MCF 10A (cell line): ENCODE measurements at regions not wholly inside any gene's neighbourhood (a gene's known extent, or its start where the extent isn't known, plus 50 kb on each side); places are given as distances from the start of the nearest gene placed in this dataset.

Experiments used
- BruUV-seq: library from RNA; stranded (reverse); fragments of 400-500 nt; replicated peaks from 2 replicates; lab custom pipeline; 2021; lab: Mats Ljungman, UMichigan
- CTCF ChIA-PET: fragments of 300-600 bp; sonication (Branson Sonifier 250); formaldehyde crosslinking; extraction: SDS; loops from one replicate; lab custom pipeline; 2021; ENCODE audit warnings: antibody characterized with exemption, inconsistent platforms; lab: Yijun Ruan, JAX
- POLR2A ChIA-PET: fragments of 300-600, 350-650 bp; sonication (Branson Sonifier 250); formaldehyde crosslinking; extraction: SDS; loops from one replicate; lab custom pipeline; 2020; ENCODE audit warnings: antibody characterized with exemption, inconsistent platforms; lab: Yijun Ruan, JAX
- DNase-seq: peaks from one replicate; pipeline ENCODE4 v3.0.0-alpha.2; 2018; ENCODE audit not compliant: unreplicated experiment
- H3K27ac Mint-ChIP-seq: one replicate; pipeline ENCODE4 v1.8.0; 2022; ENCODE audit warnings: mild to moderate bottlenecking, low read depth, mixed read lengths; ENCODE audit not compliant: unreplicated experiment
- H3K27me3 Mint-ChIP-seq: one replicate; pipeline ENCODE4 v1.8.0; 2022; ENCODE audit warnings: mixed read lengths; ENCODE audit not compliant: insufficient read depth, unreplicated experiment
- H3K36me3 Mint-ChIP-seq: one replicate; pipeline ENCODE4 v1.8.0; 2022; ENCODE audit warnings: mild to moderate bottlenecking, moderate library complexity, mixed read lengths; ENCODE audit not compliant: insufficient read depth, unreplicated experiment
- H3K4me1 Mint-ChIP-seq: one replicate; pipeline ENCODE4 v1.8.0; 2022; ENCODE audit warnings: mixed read lengths; ENCODE audit not compliant: insufficient read depth, unreplicated experiment
- H3K4me3 Mint-ChIP-seq: one replicate; pipeline ENCODE4 v1.8.0; 2022; ENCODE audit warnings: mild to moderate bottlenecking, moderate library complexity, mixed read lengths; ENCODE audit not compliant: unreplicated experiment
- H3K9me3 Mint-ChIP-seq: one replicate; pipeline ENCODE4 v1.8.0; 2022; ENCODE audit warnings: mixed read lengths; ENCODE audit not compliant: unreplicated experiment
- CTCF ChIP-seq: fragments of 200-600 bp; IDR thresholded peaks from one replicate; pipeline ENCODE4 v1.8.0; 2022; ENCODE audit warnings: antibody characterized with exemption, mild to moderate bottlenecking; ENCODE audit not compliant: unreplicated experiment
- intact Hi-C: fragments of 100-400 bp; cut with micrococcal nuclease; formaldehyde crosslinking; loops from 2 replicates; pipeline ENCODE4 v1.14.1; 2022

- H3K4me1 Mint-ChIP-seq: no peaks in the 10 kb centered on the region
- no peaks in the 10 kb centered on the region for H3K36me3 Mint-ChIP-seq
- CTCF ChIA-PET: no interaction called here
- BruUV-seq: no TSS peak
- no peak for DNase-seq
- intact Hi-C loops: no loop called here
- H3K27ac Mint-ChIP-seq: no peak overlapping the region
- peaks cover 40% of the 10 kb centered on the region for H3K27me3 Mint-ChIP-seq
- TF ChIP-seq CTCF: no peak
- POLR2A ChIA-PET: no interaction called here
- H3K9me3 Mint-ChIP-seq: no peaks in the 10 kb centered on the region
- no peak overlapping the region for H3K4me3 Mint-ChIP-seq
Measured at GRCh38 chr3:164418414-164418813, 659.9 kb downstream of the SI start.

- ChIA-PET POLR2A (no interaction called here), CTCF (no interaction called here)
- Mint-ChIP-seq H3K9me3 (peaks cover 3% of the 10 kb centered on the region), H3K4me1 (no peaks in the 10 kb centered on the region), H3K36me3 (no peaks in the 10 kb centered on the region), H3K4me3 (no peak overlapping the region), H3K27ac (no peak overlapping the region), H3K27me3 (peaks cover 41% of the 10 kb centered on the region)
- BruUV-seq: no TSS peak
- DNase-seq: no peak
- no peak for TF ChIP-seq CTCF
- intact Hi-C loops: no loop called here
Measured at GRCh38 chr3:164417955-164418354, 660.3 kb downstream of the SI start.

GRCh38 chr3:164416491-164417222, 661.6 kb downstream of the SI start:
- BruUV-seq: no TSS peak
- intact Hi-C loops: no loop called here
- no peaks in the 10 kb centered on the region for H3K36me3 Mint-ChIP-seq
- ChIA-PET POLR2A (no interaction called here), CTCF (no interaction called here)
- TF ChIP-seq CTCF: no peak
- DNase-seq: no peak
- H3K9me3 Mint-ChIP-seq: peaks cover 12% of the 10 kb centered on the region
- no peak overlapping the region for H3K27ac Mint-ChIP-seq
- H3K27me3 Mint-ChIP-seq: peaks cover 38% of the 10 kb centered on the region
- no peaks in the 10 kb centered on the region for H3K4me1 Mint-ChIP-seq
- no peak overlapping the region for H3K4me3 Mint-ChIP-seq

- POLR2A ChIA-PET: no interaction called here
- Mint-ChIP-seq H3K9me3 (peaks cover 12% of the 10 kb centered on the region), H3K27ac (no peak overlapping the region), H3K36me3 (peaks cover 6% of the 10 kb centered on the region), H3K27me3 (peaks cover 17% of the 10 kb centered on the region), H3K4me1 (no peaks in the 10 kb centered on the region), H3K4me3 (no peak overlapping the region)
- TF ChIP-seq CTCF: no peak
- no peak for DNase-seq
- CTCF ChIA-PET: interaction anchor here (0.6 kb wide), 1 partner anchor 143 kb away, joined by 3 read pairs; no protein-coding TSS in a partner anchor
- BruUV-seq: no TSS peak
- intact Hi-C loops: no loop called here
Measured at GRCh38 chr3:164408326-164408725, 670.0 kb downstream of the SI start.
